GM21390 (cell line): ENCODE measurements at regions not wholly inside any gene's neighbourhood (a gene's known extent, or its start where the extent isn't known, plus 50 kb on each side); places are given as distances from the start of the nearest gene placed in this dataset.

Experiments
- ATAC-seq: cut with Tn5 transposase; IDR thresholded peaks from one replicate; pipeline ENCODE4 v1.9.1; 2021; ENCODE audit not compliant: unreplicated experiment

GRCh38 chr5:164332349-164333196 lies 827.2 kb downstream of the MAT2B start:
- ATAC-seq, result no peak

GRCh38 chr5:164335837-164336236 lies 830.4 kb downstream of the MAT2B start:
- ATAC-seq, result no peak

- no peak for ATAC-seq
Observed at GRCh38 chr5:164336276-164336675, 830.9 kb downstream of the MAT2B start.

- ATAC-seq, result no peak
Observed at GRCh38 chr5:164336906-164337305, 831.5 kb downstream of the MAT2B start.

- ATAC-seq, result no peak
Observed at GRCh38 chr5:164341056-164341619, 835.7 kb downstream of the MAT2B start.

- ATAC-seq, result no peak
Observed at GRCh38 chr5:164345173-164345849, 839.9 kb downstream of the MAT2B start.

GRCh38 chr5:164345853-164346252 lies 840.4 kb downstream of the MAT2B start:
- ATAC-seq, result no peak

- ATAC-seq, result no peak
Observed at GRCh38 chr5:164346785-164347630, 841.6 kb downstream of the MAT2B start.

- ATAC-seq, result no peak
Observed at GRCh38 chr5:164350236-164350635, 844.8 kb downstream of the MAT2B start.

GRCh38 chr5:164351245-164351834 lies 845.9 kb downstream of the MAT2B start:
- ATAC-seq, result no peak

- no peak for ATAC-seq
Observed at GRCh38 chr5:164352695-164353094, 847.3 kb downstream of the MAT2B start.

- ATAC-seq, result no peak
Observed at GRCh38 chr5:164353155-164353554, 847.7 kb downstream of the MAT2B start.

GRCh38 chr5:164354139-164354751 lies 848.8 kb downstream of the MAT2B start:
- no peak for ATAC-seq

GRCh38 chr5:164355267-164355830 lies 849.9 kb downstream of the MAT2B start:
- no peak for ATAC-seq

GRCh38 chr5:164356790-164357189 lies 851.4 kb downstream of the MAT2B start:
- no peak for ATAC-seq

GRCh38 chr5:164357395-164358033 lies 852.1 kb downstream of the MAT2B start:
- no peak for ATAC-seq

GRCh38 chr5:164358531-164359259 lies 853.3 kb downstream of the MAT2B start:
- peak; percentile 41 for ATAC-seq

- no peak for ATAC-seq
Observed at GRCh38 chr5:164359260-164360255, 854.1 kb downstream of the MAT2B start.
